B cell (primary cell): ENCODE measurements at regions not wholly inside any gene's neighbourhood (a gene's known extent, or its start where the extent isn't known, plus 50 kb on each side); places are given as distances from the start of the nearest gene placed in this dataset.

Experiments
- EZH2 ChIP-seq: IDR thresholded peaks from 2 replicates; pipeline ENCODE4 v1.6.1; 2012; ENCODE audit warnings: borderline replicate concordance, low read depth, mild to moderate bottlenecking, moderate library complexity, low read length; ENCODE audit not compliant: insufficient read depth, poor library complexity, severe bottlenecking
- TF ChIP-seq, protein P1 (sequence below): fragments of 200-600 bp; IDR thresholded peaks from one replicate; pipeline ENCODE4 v1.8.0; 2022; ENCODE audit warnings: antibody characterized with exemption, mild to moderate bottlenecking

DNA sequence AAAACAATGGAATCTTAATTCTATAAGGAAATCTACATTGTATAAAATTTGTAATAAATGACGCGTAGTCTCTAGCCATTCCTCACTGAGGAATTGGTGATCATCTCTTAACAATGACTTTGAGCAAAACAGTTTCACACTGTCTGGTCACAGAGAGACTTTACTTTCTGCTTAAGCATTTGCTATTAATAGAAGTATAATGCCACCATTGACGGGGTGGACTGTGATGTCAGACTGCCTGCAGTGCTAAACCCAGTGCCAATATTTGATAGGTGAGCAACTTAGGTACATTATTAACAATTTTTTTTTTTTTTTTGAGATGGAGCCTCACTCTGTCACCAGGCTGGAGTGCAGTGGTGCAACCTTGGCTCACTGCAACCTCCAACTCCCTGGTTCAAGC lies 494.9 kb upstream of the ADAMTS9 start:
- TF ChIP-seq, protein P1, sequence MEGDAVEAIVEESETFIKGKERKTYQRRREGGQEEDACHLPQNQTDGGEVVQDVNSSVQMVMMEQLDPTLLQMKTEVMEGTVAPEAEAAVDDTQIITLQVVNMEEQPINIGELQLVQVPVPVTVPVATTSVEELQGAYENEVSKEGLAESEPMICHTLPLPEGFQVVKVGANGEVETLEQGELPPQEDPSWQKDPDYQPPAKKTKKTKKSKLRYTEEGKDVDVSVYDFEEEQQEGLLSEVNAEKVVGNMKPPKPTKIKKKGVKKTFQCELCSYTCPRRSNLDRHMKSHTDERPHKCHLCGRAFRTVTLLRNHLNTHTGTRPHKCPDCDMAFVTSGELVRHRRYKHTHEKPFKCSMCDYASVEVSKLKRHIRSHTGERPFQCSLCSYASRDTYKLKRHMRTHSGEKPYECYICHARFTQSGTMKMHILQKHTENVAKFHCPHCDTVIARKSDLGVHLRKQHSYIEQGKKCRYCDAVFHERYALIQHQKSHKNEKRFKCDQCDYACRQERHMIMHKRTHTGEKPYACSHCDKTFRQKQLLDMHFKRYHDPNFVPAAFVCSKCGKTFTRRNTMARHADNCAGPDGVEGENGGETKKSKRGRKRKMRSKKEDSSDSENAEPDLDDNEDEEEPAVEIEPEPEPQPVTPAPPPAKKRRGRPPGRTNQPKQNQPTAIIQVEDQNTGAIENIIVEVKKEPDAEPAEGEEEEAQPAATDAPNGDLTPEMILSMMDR: no peak
- no peak for TF ChIP-seq EZH2
